DOHH2 (cell line): ENCODE measurements at regions not wholly inside any gene's neighbourhood (a gene's known extent, or its start where the extent isn't known, plus 50 kb on each side); places are given as distances from the start of the nearest gene placed in this dataset.

ENCODE experiments used
- EZH2phosphoT487 ChIP-seq: fragments of 200-600 bp; sonication (generic); IDR thresholded peaks from 2 replicates; pipeline ENCODE4 v1.6.1; 2017; ENCODE audit warnings: borderline replicate concordance, mild to moderate bottlenecking, antibody characterized with exemption, low read length, moderate library complexity, mixed read lengths
- TF ChIP-seq, protein P1 (sequence below): fragments of 200-600 bp; sonication (generic); IDR thresholded peaks from one replicate; pipeline ENCODE4 v1.5.1; 2014; ENCODE audit warnings: antibody characterized with exemption, mild to moderate bottlenecking, low read depth, low read length; ENCODE audit not compliant: poor library complexity, severe bottlenecking

DNA sequence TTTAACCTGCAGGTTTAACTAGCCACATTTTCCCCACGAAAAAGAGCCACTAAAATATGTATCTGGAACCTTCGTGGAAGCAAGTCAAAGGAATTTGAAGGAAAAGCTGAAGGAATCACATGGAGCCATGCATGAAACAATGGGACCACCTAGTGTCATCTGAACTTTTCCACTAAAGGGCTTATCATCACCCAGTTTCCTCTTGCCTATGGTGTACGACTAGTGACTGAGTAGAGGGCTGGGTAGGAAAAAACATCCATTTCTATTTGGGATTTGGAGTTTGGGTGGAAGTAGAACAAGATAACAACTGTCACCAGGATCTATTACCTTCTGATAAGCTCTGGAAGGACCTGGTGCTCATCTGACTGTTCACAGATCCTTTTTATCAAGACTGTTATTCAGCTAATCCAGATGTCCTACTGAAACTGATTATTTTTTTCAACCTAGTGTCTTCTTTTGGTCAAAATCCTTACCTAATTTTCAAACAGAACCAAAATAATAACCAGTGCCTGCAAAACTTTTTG is 153.2 kb upstream of the COL1A2 start:
- TF ChIP-seq, protein P1, sequence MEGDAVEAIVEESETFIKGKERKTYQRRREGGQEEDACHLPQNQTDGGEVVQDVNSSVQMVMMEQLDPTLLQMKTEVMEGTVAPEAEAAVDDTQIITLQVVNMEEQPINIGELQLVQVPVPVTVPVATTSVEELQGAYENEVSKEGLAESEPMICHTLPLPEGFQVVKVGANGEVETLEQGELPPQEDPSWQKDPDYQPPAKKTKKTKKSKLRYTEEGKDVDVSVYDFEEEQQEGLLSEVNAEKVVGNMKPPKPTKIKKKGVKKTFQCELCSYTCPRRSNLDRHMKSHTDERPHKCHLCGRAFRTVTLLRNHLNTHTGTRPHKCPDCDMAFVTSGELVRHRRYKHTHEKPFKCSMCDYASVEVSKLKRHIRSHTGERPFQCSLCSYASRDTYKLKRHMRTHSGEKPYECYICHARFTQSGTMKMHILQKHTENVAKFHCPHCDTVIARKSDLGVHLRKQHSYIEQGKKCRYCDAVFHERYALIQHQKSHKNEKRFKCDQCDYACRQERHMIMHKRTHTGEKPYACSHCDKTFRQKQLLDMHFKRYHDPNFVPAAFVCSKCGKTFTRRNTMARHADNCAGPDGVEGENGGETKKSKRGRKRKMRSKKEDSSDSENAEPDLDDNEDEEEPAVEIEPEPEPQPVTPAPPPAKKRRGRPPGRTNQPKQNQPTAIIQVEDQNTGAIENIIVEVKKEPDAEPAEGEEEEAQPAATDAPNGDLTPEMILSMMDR = no peak
- no peak for TF ChIP-seq EZH2phosphoT487
